IPS DF 19.7 (cell line): ENCODE measurements at regions not wholly inside any gene's neighbourhood (a gene's known extent, or its start where the extent isn't known, plus 50 kb on each side); places are given as distances from the start of the nearest gene placed in this dataset.
"Not testable (repeated sequence)": the region's sequence is repeated elsewhere in the genome, so short reads cannot be mapped to it uniquely, and the experiment has no call there.

Source experiments
- DNase-seq: peaks from one replicate; pipeline ENCODE4 v3.0.0-alpha.2; 2013; ENCODE audit warnings: low read depth, low spot score

DNA sequence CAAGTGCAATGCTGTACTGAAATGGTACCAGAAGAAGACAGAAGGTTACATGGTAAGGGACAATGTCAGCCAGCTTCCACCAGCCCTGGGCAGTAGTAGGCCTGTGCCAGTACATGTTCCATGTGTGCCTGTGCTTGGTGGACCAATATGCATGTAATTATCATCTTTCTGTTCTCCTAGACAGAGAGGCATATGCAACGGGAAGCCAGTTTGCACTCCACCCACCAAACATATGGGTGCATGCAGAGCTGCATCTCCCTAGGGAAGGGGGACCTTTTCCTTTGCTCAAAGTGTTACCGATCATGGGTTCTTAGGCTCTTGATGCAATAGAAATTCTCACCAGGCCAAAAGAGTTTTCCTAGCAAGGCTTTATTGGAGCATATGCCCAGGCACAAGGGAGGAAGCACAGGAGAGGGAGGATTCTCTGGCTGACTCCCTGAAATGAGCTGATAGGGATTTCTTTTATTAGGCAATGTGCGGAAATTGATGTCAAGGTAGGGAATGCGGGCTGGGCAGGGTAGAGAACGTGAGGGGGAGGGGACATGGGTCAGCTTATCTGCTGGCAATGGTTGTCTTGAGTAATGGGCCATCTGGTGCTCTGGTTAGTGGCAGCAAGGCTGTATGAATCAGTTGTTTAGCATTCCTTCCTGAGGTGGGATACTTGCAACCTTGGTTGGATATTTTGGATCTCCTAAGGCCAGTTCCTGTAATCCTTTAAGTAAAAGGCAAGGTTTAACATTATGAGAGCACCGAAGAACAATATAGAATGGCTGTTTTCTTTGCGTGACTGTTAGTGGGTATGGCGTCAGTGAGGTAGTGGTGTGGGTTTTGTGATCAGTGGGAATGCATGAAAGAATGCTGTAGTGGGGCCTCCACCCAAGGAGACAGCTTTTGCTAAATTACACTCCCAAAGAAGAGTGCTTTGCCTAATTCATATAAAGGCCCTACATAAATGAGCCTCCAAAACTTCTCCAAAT is 102.5 kb downstream of the CDRT15L2 start:
- not testable (repeated sequence) for DNase-seq

DNA sequence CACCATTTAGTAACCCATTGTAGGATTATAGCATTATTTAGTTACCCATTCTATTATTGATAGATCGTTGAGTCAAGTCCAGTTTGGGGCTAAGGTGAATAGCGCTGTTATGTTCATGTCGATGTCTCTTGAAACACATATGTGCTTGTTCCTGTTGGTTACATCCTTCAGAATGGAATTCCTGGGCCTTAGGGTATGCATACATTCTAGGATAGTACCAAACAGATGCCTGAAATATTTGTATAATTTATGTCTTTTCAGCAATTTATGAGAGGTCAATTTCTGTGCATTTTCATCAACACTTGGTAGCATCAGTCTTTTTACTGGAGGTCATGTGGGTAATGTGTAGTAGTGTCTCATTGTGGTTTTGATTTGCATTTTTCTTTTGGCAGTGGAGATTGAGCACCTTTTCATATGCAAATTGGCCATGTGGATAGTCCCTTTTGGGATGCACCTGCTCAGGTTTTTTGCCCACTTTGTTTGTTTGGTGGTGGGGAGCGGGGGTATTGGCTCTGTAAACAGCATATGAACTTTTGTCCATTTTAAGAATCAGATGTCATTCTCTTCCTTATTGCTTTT is 104.2 kb downstream of the CDRT15L2 start:
- DNase-seq = not testable (repeated sequence)

DNA sequence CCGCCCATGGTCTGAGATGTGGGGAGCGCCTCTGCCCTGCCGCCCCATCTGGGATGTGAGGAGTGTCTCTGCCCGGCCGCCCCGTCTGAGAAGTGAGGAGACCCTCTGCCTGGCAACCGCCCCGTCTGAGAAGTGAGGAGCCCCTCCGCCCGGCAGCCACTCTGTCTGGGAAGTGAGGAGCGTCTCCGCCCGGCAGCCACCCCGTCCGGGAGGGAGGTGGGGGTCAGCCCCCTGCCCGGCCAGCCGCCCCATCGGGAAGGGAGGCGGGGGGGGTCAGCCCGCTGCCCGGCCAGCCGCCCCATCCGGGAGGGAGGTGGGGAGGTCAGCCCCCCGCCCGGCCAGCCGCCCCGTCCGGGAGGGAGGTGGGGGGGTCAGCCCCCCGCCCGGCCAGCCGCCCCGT is 105.5 kb downstream of the CDRT15L2 start:
- not testable (repeated sequence) for DNase-seq

DNA sequence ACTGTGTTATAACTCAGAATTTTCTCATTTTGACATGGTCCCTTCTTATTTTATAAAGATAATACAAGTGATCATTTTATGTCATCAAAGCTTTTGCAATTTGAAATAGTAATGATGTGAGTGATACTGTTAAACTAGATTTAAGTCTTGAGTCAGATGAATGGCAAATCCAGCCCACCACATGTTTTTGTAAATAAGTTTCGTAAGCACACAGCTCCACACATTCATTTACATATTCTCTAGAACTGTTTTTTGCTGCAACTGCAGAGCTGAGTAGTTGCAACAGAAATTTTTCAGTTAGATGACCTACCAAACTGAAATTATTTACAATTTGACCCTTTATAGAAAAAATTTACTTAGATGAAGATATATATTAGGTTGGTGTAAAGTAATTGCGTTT is 108.1 kb downstream of the CDRT15L2 start:
- not testable (repeated sequence) for DNase-seq

DNA sequence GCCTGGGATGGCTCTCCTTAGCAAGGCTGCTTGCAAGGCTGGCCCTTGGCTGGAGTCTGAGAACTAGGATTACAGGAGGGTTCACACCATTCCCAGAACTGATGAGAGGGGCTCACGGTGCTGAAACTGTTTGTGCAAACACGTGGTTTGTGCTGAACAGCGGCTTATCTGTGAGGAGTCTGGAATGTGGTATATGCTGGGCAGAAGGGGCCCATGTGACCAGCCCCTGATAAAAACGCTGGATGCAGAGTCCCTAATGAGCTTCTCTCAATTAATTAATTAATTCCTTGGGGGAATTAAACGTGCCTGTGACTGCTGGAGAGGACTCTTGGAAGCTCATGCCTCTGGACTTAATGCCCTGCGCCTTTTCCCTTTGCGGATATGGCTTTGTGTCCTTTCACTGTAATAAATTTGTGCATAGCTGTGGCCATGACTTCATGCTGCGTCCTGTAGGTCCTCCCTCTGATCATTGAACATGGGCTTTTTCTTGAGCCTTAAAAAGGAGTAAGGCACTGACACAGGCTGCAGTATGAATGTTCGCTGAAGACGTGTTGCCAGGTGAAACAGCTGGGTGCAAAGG is 109.7 kb downstream of the CDRT15L2 start:
- DNase-seq = not testable (repeated sequence)

- not testable (repeated sequence) for DNase-seq
Measured at GRCh38 chr17:20692706-20693105, 113.2 kb downstream of the CDRT15L2 start.

GRCh38 chr17:20695871-20696270 is 116.3 kb downstream of the CDRT15L2 start:
- DNase-seq = not testable (repeated sequence)

GRCh38 chr17:20698463-20699206 is 119.1 kb downstream of the CDRT15L2 start:
- DNase-seq = not testable (repeated sequence)

- not testable (repeated sequence) for DNase-seq
Measured at GRCh38 chr17:20700528-20700927, 121.0 kb downstream of the CDRT15L2 start.

DNA sequence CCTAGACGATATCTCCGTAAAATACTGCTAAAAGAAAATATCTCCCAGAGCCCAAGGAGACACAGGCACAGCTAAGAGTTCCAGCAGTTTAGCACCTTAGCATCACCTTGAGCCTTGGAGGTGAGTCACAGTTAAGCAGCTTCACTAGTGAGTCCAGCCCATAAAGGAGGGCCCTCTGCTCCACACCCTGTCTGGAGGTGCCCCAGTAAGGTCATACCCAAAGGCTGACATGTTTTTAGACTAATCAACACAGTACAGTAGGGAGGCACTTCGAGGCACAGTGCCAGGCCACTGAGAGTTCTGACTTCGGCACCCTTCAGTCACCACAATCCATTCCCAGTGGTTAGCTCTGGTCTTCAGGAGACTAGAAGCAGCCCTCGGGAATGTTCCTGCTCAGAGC is 121.8 kb downstream of the CDRT15L2 start:
- DNase-seq = not testable (repeated sequence)

DNA sequence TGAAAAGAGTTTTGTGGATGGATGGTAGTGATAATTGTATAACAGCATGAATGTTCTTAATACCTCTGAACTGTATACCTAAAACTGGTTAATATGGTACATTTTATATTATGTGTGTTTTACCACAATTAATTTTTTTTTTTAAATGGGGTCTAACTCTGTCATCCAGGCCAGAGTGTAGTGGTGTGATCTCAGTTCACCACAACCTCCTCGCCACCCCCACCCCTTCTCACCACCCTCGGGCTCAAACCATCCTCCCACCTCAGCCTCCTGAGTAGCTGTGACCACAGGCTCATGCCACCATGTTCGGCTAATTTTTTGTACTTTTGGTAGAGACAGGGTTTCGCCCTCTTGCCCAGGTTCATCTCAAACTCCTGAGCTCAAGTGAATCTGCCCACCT is 123.2 kb downstream of the CDRT15L2 start:
- DNase-seq = no peak

- no peak for DNase-seq
Measured at GRCh38 chr17:20703781-20704180, 124.3 kb downstream of the CDRT15L2 start.

DNA sequence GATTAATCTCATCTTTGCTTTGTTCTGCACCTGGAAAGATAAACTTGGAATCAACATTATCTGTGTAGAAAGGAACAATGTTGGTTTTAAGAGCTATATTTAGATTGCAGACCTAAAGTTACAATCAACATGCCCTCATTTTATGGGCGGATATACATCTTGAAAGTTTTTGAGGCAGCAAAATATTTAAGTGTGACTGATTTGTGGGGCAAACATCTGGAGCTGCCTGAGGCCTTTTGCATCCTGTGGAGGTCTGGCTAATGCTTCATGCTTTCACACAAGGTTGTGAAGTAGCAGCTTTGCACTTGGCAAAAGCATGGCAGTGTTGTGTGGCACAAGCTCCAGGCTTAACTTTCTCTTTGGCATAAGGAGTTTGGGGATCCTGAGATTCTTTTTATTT is 125.7 kb downstream of the CDRT15L2 start:
- DNase-seq = not testable (repeated sequence)

- DNase-seq = no peak
Measured at GRCh38 chr17:20706751-20707373, 127.3 kb downstream of the CDRT15L2 start.

DNA sequence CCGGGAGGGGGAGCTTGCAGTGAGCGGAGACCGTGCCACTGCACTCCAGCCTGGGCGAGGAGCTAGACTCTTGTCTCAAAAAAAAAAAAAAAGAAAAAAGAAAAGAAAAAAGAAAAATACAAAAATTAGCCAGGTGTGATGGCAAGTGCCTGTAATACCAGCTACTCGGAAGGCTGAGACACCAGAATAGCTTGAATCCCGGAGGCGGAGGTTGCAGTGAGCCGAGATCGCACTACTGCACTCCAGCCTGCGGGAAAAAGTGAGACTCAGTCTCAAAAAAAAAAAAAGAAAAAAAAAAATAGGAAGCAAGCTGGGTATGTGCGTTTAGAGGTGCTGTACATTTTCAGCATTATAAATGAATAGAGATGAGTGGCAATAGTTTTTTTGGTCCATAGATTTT is 129.3 kb downstream of the CDRT15L2 start:
- DNase-seq = not testable (repeated sequence)

- not testable (repeated sequence) for DNase-seq
Measured at GRCh38 chr17:20716481-20716880, 137.0 kb downstream of the CDRT15L2 start.

GRCh38 chr17:20721171-20721570 is 141.6 kb downstream of the CDRT15L2 start:
- no peak for DNase-seq

GRCh38 chr17:20724391-20724790 is 144.9 kb downstream of the CDRT15L2 start:
- DNase-seq = not testable (repeated sequence)

DNA sequence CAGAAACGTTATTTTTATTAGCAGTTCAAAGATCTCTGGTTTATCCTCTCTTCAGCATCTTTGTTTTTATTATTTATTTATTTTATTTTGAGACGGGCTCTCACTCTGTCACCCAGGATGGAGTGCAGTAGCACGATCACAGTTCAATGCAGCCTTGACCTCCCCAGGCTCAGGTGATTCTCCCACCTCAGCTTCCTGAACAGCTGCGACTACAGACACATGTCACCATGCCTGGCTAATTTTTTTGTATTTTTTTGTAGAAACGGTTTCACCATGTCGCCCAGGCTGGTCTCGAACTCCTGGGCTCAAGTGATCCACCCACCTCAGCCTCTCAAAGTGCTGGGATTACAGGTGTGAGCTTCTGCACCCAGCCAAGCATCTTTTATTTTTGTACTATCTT is 147.7 kb downstream of the CDRT15L2 start:
- not testable (repeated sequence) for DNase-seq

GRCh38 chr17:20728181-20728580 is 148.7 kb downstream of the CDRT15L2 start:
- DNase-seq = no peak

- DNase-seq = not testable (repeated sequence)
Measured at GRCh38 chr17:20731131-20731530, 151.6 kb downstream of the CDRT15L2 start.
